GM12874 (cell line): ENCODE measurements at regions not wholly inside any gene's neighbourhood (a gene's known extent, or its start where the extent isn't known, plus 50 kb on each side); places are given as distances from the start of the nearest gene placed in this dataset.

Experiments
- TF ChIP-seq, protein P1 (sequence below): IDR thresholded peaks from 2 replicates; pipeline ENCODE4 v1.5.1; 2011; ENCODE audit warnings: low read depth, mild to moderate bottlenecking, control low read depth, low read length, moderate library complexity; ENCODE audit not compliant: insufficient read depth

DNA sequence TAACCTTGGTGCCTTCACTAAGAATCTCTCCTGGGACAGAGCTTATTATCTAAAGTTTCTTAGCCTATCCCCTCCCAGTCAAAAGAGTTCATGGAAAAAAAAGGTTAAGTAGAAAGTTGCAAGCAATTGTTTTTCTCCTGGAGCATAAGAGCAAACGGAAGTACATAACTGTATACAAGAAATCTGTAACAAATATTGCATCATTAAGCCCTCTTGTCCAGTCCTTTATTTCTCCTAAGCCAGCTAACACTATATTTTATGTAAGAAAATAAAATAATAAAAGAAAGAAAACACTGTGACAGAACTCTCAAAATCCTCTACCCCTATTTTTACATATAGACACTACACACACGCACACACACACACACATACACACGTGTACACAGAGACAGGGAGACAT lies 255.3 kb downstream of the NAF1 start:
- TF ChIP-seq, protein P1, sequence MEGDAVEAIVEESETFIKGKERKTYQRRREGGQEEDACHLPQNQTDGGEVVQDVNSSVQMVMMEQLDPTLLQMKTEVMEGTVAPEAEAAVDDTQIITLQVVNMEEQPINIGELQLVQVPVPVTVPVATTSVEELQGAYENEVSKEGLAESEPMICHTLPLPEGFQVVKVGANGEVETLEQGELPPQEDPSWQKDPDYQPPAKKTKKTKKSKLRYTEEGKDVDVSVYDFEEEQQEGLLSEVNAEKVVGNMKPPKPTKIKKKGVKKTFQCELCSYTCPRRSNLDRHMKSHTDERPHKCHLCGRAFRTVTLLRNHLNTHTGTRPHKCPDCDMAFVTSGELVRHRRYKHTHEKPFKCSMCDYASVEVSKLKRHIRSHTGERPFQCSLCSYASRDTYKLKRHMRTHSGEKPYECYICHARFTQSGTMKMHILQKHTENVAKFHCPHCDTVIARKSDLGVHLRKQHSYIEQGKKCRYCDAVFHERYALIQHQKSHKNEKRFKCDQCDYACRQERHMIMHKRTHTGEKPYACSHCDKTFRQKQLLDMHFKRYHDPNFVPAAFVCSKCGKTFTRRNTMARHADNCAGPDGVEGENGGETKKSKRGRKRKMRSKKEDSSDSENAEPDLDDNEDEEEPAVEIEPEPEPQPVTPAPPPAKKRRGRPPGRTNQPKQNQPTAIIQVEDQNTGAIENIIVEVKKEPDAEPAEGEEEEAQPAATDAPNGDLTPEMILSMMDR, result no peak

DNA sequence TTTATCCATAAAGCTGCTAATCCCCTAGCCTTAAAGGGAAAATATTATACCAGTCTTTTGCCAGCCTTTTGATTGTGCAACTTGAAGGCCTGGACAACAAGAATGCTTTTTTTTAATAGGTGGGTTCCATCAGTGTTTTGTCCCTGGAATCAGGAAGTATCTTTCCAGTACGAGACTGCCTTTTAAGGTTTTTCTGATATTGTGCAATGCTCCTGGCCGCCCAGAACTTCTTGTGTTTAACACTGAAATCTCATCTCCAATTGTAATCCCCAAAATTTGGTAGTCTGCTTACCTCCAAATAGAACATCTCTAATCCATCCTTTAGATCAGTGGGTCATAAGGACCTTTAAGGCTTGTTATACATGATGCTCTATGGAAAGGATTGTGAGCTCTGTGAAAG lies 256.7 kb downstream of the NAF1 start:
- TF ChIP-seq, protein P1, result no peak

DNA sequence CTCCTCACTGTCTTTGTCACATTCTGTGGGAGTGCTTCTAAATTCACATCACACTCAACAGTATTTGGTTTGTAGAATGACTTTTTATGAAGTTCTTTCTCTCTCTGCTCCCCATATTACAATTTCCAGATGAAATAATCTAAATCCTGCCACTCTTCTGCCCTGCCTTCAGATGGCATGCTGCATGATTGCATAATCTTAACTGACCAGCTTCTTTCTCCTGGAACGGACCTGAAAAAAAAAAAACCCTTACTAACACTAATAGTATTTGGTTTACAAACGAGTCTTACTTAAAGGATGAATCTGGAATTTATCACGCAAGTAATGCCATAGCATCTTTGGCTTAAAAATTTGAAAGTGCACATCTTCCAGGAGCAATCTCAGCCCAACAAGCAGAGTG lies 272.3 kb downstream of the NAF1 start:
- TF ChIP-seq, protein P1, result no peak

DNA sequence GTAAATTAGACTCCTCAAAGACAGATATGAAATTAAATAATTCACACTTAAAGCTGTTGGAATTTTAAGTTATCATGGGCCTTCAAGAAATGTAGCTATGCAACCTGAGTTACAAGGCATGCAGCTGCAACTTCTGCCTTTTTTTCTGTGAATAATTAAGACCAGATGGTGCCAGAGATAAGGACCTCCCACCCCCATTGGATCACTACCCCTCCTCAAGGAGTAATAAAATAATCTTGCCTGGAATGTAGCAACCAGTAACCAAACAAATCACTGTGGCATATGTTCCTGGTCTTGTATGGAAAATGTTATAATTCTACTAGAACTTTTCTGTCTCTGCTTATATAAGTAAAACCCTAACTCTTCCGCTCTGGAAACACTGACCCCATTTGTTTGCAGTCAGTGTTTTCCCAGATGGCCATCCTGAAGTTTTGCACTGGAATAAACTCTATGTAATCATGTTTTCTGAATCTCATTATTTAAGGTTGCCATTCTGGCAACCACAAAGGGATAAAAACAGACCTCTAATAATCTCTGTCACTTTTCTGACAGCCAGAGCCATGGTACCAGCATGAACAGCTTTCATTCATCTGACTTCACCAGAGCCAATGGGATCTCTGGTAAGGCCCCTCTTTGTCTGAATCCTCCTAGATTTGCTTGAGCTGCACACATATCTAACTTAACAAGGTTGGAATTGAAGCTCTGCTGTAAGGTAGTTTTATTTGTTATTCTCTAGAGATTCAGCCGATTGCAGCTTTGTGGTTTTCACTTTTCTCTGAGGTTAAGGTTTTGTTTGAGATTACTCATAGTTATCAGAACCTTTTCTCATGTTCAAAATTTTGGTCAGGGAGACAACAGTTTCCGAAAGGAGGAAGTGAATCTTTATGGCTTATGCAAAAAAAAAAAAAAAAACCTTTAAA lies 274.6 kb downstream of the NAF1 start:
- TF ChIP-seq, protein P1, result no peak

DNA sequence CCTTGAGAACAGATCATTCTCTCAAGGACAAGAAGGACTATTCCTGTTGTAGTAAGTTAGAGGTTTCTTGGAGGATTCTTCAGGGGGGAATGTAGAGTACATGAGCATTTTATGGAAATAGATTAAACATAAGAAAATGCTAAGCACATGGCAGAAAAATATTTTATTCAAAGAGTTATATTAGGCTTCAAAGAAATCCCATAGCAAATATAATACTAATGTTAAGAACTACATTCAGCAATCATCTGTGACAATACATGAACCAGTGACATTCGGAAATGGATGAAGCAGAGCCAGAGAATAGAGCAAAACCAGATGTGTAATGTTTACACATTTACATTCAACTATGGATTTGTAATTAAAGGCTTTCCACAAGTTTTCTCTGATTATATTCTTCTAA lies 288.6 kb downstream of the NAF1 start:
- TF ChIP-seq, protein P1, result no peak

- TF ChIP-seq, protein P1, result no peak
These were observed 291.9 kb downstream of the NAF1 start for GRCh38 chr4:162874748-162875147.

DNA sequence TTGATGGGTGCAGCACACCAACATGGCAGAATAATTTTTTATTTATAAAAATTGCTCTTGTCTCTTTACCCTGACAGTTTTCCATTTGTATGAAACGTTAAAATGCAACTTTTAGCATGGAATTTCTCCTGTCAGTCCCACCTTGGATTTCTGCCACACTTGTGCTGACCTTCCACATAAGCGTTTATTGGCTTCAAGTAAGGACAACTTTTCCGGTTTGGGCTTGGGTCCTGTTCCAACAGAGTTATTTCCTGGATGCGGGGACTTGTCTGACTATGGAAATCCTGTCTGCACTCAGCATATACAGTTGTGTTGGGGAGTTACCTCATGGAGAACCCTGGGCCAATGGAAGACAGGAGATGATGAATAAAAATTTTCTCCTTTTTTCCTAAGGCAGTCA lies 294.7 kb downstream of the NAF1 start:
- TF ChIP-seq, protein P1, result no peak
